ENCODE measurements at regions not wholly inside any gene's neighbourhood (a gene's known extent, or its start where the extent isn't known, plus 50 kb on each side); places are given as distances from the start of the nearest gene placed in this dataset.

- TF ChIP-seq CTCF (IDR thresholded peaks at IDR 0.05; ENCODE audit: low read depth, low read length, missing input control) (no peak), REST (IDR thresholded peaks at IDR 0.05) (no peak), RAD21 (IDR thresholded peaks at IDR 0.05) (no peak)
Observed at GRCh38 chr1:96445302-96445701, 276.3 kb upstream of the PTBP2 start.

Measured in liver (tissue), 3 donors.